HepG2 (cell line): ENCODE measurements at regions not wholly inside any gene's neighbourhood (a gene's known extent, or its start where the extent isn't known, plus 50 kb on each side); places are given as distances from the start of the nearest gene placed in this dataset.

Experiments
- ATAC-seq: fragments of 200-7000 bp; cut with Tn5 transposase; 3 replicates; pipeline ENCODE4 v1.9.1; 2020; ENCODE audit warnings: mild to moderate bottlenecking, moderate library complexity
- BruUV-seq: library from RNA; stranded (reverse); fragments of 400-500 nt; replicated peaks from 2 replicates; lab custom pipeline; 2021; lab: Mats Ljungman, UMichigan
- CTCF ChIA-PET: fragments of 300-600 bp; formaldehyde crosslinking; extraction: SDS; loops from one replicate; lab custom pipeline; 2021; ENCODE audit warnings: low total read pairs, inconsistent platforms, low intra/inter-chr PET ratio; lab: Yijun Ruan, JAX
- POLR2A ChIA-PET: fragments of 350-600 bp; sonication (Branson Sonifier 250); formaldehyde crosslinking; loops from one replicate; lab custom pipeline; 2020; ENCODE audit warnings: antibody characterized with exemption, inconsistent platforms; lab: Yijun Ruan, JAX
- DNase-seq: peaks from one replicate; pipeline ENCODE4 v3.0.0-alpha.2; 2015; ENCODE audit warnings: low spot score
- FAIRE-seq: peaks from 3 replicates; lab custom pipeline; 2011; peaks lifted over from hg19 to GRCh38; lab: Jason Lieb, UNC
- H2AFZ ChIP-seq: one replicate; pipeline ENCODE4 v1.6.1; 2011; ENCODE audit warnings: low read length, inconsistent platforms
- H3K27ac ChIP-seq: fragments of 300-600 bp; 3 replicates; pipeline ENCODE4 v1.8.0; 2011; ENCODE audit warnings: mixed run types, mild to moderate bottlenecking, mixed read lengths, low read length, inconsistent platforms; ENCODE audit not compliant: insufficient read depth; ENCODE audit errors: extremely low read length
- H3K27me3 ChIP-seq, 2 experiments: fragments of 200-600 bp in 1 of 2; 2 replicates in 1 of 2; 3 replicates in 1 of 2; pipeline versions ENCODE4 v1.6.0 to v1.8.0; 2011; ENCODE audit warnings: low read length in 2 of 2, mild to moderate bottlenecking in 2 of 2, moderate library complexity in 2 of 2, inconsistent platforms in 1 of 2; ENCODE audit not compliant: insufficient read depth in 2 of 2, control insufficient read depth in 1 of 2
- H3K36me3 ChIP-seq, 2 experiments: fragments of 200-600 bp in 1 of 2; replicated peaks in 1 of 2; 2 replicates in 1 of 2; 3 replicates in 1 of 2; pipeline versions ENCODE4 v1.5.1 to v1.8.0; 2011; ENCODE audit warnings: low read length in 2 of 2, inconsistent platforms in 1 of 2; ENCODE audit not compliant: insufficient read depth in 2 of 2, control insufficient read depth in 1 of 2
- H3K4me1 ChIP-seq: 2 replicates; pipeline ENCODE4 v1.5.1; 2012; ENCODE audit warnings: low read length, inconsistent platforms; ENCODE audit not compliant: insufficient read depth
- H3K4me2 ChIP-seq: 2 replicates; pipeline ENCODE4 v1.6.0; 2011; ENCODE audit warnings: low read depth, low read length, inconsistent platforms
- H3K4me3 ChIP-seq, 3 experiments: fragments of 200-600 bp in 1 of 3; sonication (generic), shearing (Covaris generic) in 1 of 3; replicated peaks in 1 of 3; 2 replicates each; pipeline ENCODE4 v1.5.1; 2011 to 2016; ENCODE audit warnings: low read length in 3 of 3, inconsistent platforms in 2 of 3, low read depth in 2 of 3, mild to moderate bottlenecking in 2 of 3, control low read depth in 1 of 3, mixed read lengths in 1 of 3; ENCODE audit not compliant: insufficient read depth in 1 of 3
- H3K79me2 ChIP-seq: one replicate; pipeline ENCODE4 v1.6.1; 2011; ENCODE audit warnings: low read length, inconsistent platforms; ENCODE audit not compliant: insufficient read depth
- H3K9ac ChIP-seq: 2 replicates; pipeline ENCODE4 v1.6.0; 2011; ENCODE audit warnings: mild to moderate bottlenecking, low read depth, low read length, inconsistent platforms; ENCODE audit not compliant: insufficient read depth
- H3K9me3 ChIP-seq: 2 replicates; pipeline ENCODE4 v1.5.1; 2012; ENCODE audit warnings: mild to moderate bottlenecking, low read length
- H4K20me1 ChIP-seq: 2 replicates; pipeline ENCODE4 v1.6.0; 2011; ENCODE audit warnings: inconsistent platforms, mild to moderate bottlenecking, low read length, moderate library complexity; ENCODE audit not compliant: insufficient read depth
- ELF1 ChIP-seq: sonication (generic); formaldehyde crosslinking; IDR thresholded peaks from 2 replicates; pipeline ENCODE4 v1.4.0; 2020; ENCODE audit warnings: missing genetic modification reagents
- EP300 ChIP-seq, 3 experiments: sonication (generic) in 1 of 3; formaldehyde crosslinking in 1 of 3; IDR thresholded peaks; 2 replicates each; pipeline versions ENCODE4 v1.5.1 to v1.6.1; 2011 to 2020; ENCODE audit warnings: low read depth in 2 of 3, low read length in 2 of 3, borderline replicate concordance in 1 of 3, improper control_type of control experiment in 1 of 3, mild to moderate bottlenecking in 1 of 3, missing genetic modification reagents in 1 of 3, moderate library complexity in 1 of 3
- FOXK1 ChIP-seq: sonication (generic); formaldehyde crosslinking; IDR thresholded peaks from 2 replicates; pipeline ENCODE4 v1.4.0; 2020; ENCODE audit warnings: low read depth, missing genetic modification reagents, borderline replicate concordance
- HNRNPL ChIP-seq: fragments of 200-400 bp; formaldehyde crosslinking; IDR thresholded peaks from 2 replicates; pipeline ENCODE4 v1.6.1; 2017; ENCODE audit warnings: mild to moderate bottlenecking, low read depth, low read length
- IRX3 ChIP-seq: sonication (generic); formaldehyde crosslinking; IDR thresholded peaks from 2 replicates; pipeline ENCODE4 v1.8.1; 2023; ENCODE audit warnings: mild to moderate bottlenecking, low read depth, missing genetic modification reagents, borderline replicate concordance
- MAZ ChIP-seq, 2 experiments: sonication (generic) in 1 of 2; formaldehyde crosslinking in 1 of 2; IDR thresholded peaks; 2 replicates each; pipeline versions ENCODE4 v1.5.0 to v1.6.1; 2012 to 2020; ENCODE audit warnings: low read depth in 2 of 2, mild to moderate bottlenecking in 2 of 2, borderline replicate concordance in 1 of 2, improper control_type of control experiment in 1 of 2, low read length in 1 of 2, missing genetic modification reagents in 1 of 2, moderate library complexity in 1 of 2
- RELA ChIP-seq: sonication (generic); formaldehyde crosslinking; IDR thresholded peaks from 2 replicates; pipeline ENCODE4 v1.4.0; 2020; ENCODE audit warnings: missing genetic modification reagents
- ZFAT ChIP-seq: sonication (generic); formaldehyde crosslinking; conservative IDR thresholded peaks from 2 replicates; pipeline ENCODE4 v1.8.1; 2023; ENCODE audit warnings: missing genetic modification reagents, inconsistent platforms
- ZNF337 ChIP-seq: sonication (generic); formaldehyde crosslinking; IDR thresholded peaks from 2 replicates; pipeline ENCODE4 v1.5.1; 2020; ENCODE audit warnings: missing genetic modification reagents, low read depth, mild to moderate bottlenecking, borderline replicate concordance
- ZNF343 ChIP-seq: sonication (generic); formaldehyde crosslinking; IDR thresholded peaks from 2 replicates; pipeline ENCODE4 v1.4.0; 2020; ENCODE audit warnings: mild to moderate bottlenecking, missing genetic modification reagents
- ZNF607 ChIP-seq: sonication (generic); formaldehyde crosslinking; IDR thresholded peaks from 2 replicates; pipeline ENCODE4 v1.5.1; 2020; ENCODE audit warnings: missing genetic modification reagents, mild to moderate bottlenecking, borderline replicate concordance
- ZNF776 ChIP-seq: sonication (generic); formaldehyde crosslinking; IDR thresholded peaks from 2 replicates; pipeline ENCODE4 v1.4.0; 2020; ENCODE audit warnings: mild to moderate bottlenecking, missing genetic modification reagents
- WGBS: methylation state at CpG from one replicate; pipeline ENCODE4 v1.1.6; 2017; ENCODE audit warnings: low lambda C conversion rate; 5-methylcytosine and 5-hydroxymethylcytosine counted together
- in situ Hi-C: cut with HindIII; loops from 2 replicates; pipeline ENCODE4 v1.10.0; 2017; ENCODE audit warnings: low pct_unique_long_range_greater_than_20kb; ENCODE audit not compliant: extremely low pct_ligation_motif_present
- intact Hi-C: fragments of 100-400 bp; cut with micrococcal nuclease; formaldehyde crosslinking; loops from one replicate; pipeline ENCODE4 v1.10.0; 2022; ENCODE audit not compliant: unreplicated experiment
- TF ChIP-seq, protein P1 (sequence below): sonication (generic); formaldehyde crosslinking; IDR thresholded peaks from 2 replicates; pipeline ENCODE4 v1.8.0; 2022; ENCODE audit warnings: missing genetic modification reagents, mild to moderate bottlenecking, borderline replicate concordance
- TF ChIP-seq, protein P2 (sequence below): sonication (generic); formaldehyde crosslinking; IDR thresholded peaks from 2 replicates; pipeline ENCODE4 v1.4.0; 2020; ENCODE audit warnings: missing genetic modification reagents
- TF ChIP-seq, protein P3 (sequence below): IDR thresholded peaks from 2 replicates; pipeline ENCODE4 v1.6.1; 2012; ENCODE audit warnings: inconsistent platforms
- TF ChIP-seq, protein P4 (sequence below): fragments of 450-650 bp; IDR thresholded peaks from 2 replicates; pipeline ENCODE4 v1.6.1; 2017; ENCODE audit warnings: mild to moderate bottlenecking
- TF ChIP-seq, protein P5 (sequence below): sonication (generic); formaldehyde crosslinking; conservative IDR thresholded peaks from 2 replicates; pipeline ENCODE4 v1.4.0; 2020; ENCODE audit warnings: missing genetic modification reagents

DNA sequence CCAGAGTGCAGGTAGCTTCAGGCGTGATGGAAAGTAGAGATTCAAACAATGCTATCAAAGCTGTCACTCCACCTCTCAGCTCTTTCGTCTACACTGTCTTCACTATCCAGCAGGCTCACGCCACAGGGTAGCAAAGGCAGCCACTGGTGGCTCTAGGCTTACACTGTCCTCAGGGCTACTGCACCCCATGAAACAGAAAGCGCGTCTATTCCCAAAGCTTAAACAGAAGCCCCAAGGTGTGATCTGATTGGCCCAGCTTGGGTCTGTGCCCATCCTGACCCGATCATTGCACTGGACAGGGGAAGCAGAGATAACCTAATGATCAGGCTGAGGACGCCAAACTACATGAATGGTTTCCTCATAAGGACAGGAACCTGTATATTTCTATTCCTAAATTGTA, 100.1 kb downstream of the PDCL3 start:
- H3K79me2 ChIP-seq = no peaks in the 10 kb centered on the region
- H4K20me1 ChIP-seq = no peaks in the 10 kb centered on the region
- H3K27ac ChIP-seq = no peak overlapping the region
- H3K9ac ChIP-seq = no peak overlapping the region
- DNase-seq (no peak), ATAC-seq (no peak), FAIRE-seq (no peak)
- BruUV-seq = no TSS peak
- WGBS = 38% methylated on average over 7 of the region's 7 CpGs
- H3K4me3 ChIP-seq = no peak overlapping the region
- H3K4me2 ChIP-seq = no peak overlapping the region
- H3K36me3 ChIP-seq = no peaks in the 10 kb centered on the region
- H3K9me3 ChIP-seq = no peaks in the 10 kb centered on the region
- H2AFZ ChIP-seq = no peak overlapping the region
- CTCF ChIA-PET = no interaction called here
- POLR2A ChIA-PET = no interaction called here
- intact Hi-C loops = no loop called here
- in situ Hi-C loops = no loop called here
- peaks cover 5 to 47% of the 10 kb centered on the region in 2 experiments for H3K27me3 ChIP-seq
- H3K4me1 ChIP-seq = no peaks in the 10 kb centered on the region
- TF ChIP-seq ZNF343 (CRISPR knock-in tag) (no peak), IRX3 (CRISPR knock-in tag) (no peak), ZNF776 (no peak), HNRNPL (no peak), ZNF607 (CRISPR knock-in tag) (no peak), RELA (CRISPR knock-in tag) (no peak), MAZ (IDR thresholded peaks at IDR 0.05; ENCODE audit: borderline replicate concordance, low read depth, low read length) (no peak), MAZ (CRISPR knock-in tag; IDR thresholded peaks at IDR 0.05; ENCODE audit: low read depth) (no peak), ELF1 (CRISPR knock-in tag) (no peak), FOXK1 (no peak), ZNF337 (CRISPR knock-in tag) (no peak), EP300 (IDR thresholded peaks at IDR 0.05; ENCODE audit: low read depth in 2 of 2, low read length in 2 of 2) (no peak), EP300 (CRISPR knock-in tag; IDR thresholded peaks at IDR 0.05; ENCODE audit: borderline replicate concordance) (no peak), ZFAT (CRISPR knock-in tag) (no peak)
- TF ChIP-seq, protein P1, sequence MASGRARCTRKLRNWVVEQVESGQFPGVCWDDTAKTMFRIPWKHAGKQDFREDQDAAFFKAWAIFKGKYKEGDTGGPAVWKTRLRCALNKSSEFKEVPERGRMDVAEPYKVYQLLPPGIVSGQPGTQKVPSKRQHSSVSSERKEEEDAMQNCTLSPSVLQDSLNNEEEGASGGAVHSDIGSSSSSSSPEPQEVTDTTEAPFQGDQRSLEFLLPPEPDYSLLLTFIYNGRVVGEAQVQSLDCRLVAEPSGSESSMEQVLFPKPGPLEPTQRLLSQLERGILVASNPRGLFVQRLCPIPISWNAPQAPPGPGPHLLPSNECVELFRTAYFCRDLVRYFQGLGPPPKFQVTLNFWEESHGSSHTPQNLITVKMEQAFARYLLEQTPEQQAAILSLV = no peak
- TF ChIP-seq, protein P2, sequence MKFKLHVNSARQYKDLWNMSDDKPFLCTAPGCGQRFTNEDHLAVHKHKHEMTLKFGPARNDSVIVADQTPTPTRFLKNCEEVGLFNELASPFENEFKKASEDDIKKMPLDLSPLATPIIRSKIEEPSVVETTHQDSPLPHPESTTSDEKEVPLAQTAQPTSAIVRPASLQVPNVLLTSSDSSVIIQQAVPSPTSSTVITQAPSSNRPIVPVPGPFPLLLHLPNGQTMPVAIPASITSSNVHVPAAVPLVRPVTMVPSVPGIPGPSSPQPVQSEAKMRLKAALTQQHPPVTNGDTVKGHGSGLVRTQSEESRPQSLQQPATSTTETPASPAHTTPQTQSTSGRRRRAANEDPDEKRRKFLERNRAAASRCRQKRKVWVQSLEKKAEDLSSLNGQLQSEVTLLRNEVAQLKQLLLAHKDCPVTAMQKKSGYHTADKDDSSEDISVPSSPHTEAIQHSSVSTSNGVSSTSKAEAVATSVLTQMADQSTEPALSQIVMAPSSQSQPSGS (CRISPR knock-in tag) = no peak
- TF ChIP-seq, protein P3, sequence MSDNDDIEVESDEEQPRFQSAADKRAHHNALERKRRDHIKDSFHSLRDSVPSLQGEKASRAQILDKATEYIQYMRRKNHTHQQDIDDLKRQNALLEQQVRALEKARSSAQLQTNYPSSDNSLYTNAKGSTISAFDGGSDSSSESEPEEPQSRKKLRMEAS = no peak
- TF ChIP-seq, protein P4, sequence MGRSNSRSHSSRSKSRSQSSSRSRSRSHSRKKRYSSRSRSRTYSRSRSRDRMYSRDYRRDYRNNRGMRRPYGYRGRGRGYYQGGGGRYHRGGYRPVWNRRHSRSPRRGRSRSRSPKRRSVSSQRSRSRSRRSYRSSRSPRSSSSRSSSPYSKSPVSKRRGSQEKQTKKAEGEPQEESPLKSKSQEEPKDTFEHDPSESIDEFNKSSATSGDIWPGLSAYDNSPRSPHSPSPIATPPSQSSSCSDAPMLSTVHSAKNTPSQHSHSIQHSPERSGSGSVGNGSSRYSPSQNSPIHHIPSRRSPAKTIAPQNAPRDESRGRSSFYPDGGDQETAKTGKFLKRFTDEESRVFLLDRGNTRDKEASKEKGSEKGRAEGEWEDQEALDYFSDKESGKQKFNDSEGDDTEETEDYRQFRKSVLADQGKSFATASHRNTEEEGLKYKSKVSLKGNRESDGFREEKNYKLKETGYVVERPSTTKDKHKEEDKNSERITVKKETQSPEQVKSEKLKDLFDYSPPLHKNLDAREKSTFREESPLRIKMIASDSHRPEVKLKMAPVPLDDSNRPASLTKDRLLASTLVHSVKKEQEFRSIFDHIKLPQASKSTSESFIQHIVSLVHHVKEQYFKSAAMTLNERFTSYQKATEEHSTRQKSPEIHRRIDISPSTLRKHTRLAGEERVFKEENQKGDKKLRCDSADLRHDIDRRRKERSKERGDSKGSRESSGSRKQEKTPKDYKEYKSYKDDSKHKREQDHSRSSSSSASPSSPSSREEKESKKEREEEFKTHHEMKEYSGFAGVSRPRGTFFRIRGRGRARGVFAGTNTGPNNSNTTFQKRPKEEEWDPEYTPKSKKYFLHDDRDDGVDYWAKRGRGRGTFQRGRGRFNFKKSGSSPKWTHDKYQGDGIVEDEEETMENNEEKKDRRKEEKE = no peak
- TF ChIP-seq, protein P5, sequence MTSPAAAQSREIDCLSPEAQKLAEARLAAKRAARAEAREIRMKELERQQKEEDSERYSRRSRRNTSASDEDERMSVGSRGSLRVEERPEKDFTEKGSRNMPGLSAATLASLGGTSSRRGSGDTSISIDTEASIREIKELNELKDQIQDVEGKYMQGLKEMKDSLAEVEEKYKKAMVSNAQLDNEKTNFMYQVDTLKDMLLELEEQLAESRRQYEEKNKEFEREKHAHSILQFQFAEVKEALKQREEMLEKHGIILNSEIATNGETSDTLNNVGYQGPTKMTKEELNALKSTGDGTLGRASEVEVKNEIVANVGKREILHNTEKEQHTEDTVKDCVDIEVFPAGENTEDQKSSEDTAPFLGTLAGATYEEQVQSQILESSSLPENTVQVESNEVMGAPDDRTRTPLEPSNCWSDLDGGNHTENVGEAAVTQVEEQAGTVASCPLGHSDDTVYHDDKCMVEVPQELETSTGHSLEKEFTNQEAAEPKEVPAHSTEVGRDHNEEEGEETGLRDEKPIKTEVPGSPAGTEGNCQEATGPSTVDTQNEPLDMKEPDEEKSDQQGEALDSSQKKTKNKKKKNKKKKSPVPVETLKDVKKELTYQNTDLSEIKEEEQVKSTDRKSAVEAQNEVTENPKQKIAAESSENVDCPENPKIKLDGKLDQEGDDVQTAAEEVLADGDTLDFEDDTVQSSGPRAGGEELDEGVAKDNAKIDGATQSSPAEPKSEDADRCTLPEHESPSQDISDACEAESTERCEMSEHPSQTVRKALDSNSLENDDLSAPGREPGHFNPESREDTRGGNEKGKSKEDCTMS = no peak
